ENCODE measurements at regions not wholly inside any gene's neighbourhood (a gene's known extent, or its start where the extent isn't known, plus 50 kb on each side); places are given as distances from the start of the nearest gene placed in this dataset.

DNA sequence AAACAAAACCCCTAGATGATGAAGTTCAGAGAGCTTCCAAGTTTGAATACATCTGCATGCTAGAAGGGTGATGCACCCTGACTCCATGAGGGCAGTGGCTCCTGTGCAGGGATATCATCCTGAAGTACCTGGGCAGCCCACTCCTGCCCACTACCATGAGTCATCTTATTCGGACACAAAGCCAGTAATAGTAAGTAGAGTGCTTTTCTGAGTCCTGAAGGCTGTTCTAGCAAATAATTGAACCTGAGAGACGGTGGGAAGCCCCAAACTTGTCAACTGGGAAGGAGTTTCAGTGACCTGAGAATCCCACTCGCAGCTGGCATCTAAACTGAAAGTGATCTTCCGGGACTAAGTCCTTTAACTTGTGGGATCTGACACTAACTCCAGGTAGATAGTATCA lies 152.9 kb upstream of the COL21A1 start (continued):
- TF ChIP-seq, protein P1, sequence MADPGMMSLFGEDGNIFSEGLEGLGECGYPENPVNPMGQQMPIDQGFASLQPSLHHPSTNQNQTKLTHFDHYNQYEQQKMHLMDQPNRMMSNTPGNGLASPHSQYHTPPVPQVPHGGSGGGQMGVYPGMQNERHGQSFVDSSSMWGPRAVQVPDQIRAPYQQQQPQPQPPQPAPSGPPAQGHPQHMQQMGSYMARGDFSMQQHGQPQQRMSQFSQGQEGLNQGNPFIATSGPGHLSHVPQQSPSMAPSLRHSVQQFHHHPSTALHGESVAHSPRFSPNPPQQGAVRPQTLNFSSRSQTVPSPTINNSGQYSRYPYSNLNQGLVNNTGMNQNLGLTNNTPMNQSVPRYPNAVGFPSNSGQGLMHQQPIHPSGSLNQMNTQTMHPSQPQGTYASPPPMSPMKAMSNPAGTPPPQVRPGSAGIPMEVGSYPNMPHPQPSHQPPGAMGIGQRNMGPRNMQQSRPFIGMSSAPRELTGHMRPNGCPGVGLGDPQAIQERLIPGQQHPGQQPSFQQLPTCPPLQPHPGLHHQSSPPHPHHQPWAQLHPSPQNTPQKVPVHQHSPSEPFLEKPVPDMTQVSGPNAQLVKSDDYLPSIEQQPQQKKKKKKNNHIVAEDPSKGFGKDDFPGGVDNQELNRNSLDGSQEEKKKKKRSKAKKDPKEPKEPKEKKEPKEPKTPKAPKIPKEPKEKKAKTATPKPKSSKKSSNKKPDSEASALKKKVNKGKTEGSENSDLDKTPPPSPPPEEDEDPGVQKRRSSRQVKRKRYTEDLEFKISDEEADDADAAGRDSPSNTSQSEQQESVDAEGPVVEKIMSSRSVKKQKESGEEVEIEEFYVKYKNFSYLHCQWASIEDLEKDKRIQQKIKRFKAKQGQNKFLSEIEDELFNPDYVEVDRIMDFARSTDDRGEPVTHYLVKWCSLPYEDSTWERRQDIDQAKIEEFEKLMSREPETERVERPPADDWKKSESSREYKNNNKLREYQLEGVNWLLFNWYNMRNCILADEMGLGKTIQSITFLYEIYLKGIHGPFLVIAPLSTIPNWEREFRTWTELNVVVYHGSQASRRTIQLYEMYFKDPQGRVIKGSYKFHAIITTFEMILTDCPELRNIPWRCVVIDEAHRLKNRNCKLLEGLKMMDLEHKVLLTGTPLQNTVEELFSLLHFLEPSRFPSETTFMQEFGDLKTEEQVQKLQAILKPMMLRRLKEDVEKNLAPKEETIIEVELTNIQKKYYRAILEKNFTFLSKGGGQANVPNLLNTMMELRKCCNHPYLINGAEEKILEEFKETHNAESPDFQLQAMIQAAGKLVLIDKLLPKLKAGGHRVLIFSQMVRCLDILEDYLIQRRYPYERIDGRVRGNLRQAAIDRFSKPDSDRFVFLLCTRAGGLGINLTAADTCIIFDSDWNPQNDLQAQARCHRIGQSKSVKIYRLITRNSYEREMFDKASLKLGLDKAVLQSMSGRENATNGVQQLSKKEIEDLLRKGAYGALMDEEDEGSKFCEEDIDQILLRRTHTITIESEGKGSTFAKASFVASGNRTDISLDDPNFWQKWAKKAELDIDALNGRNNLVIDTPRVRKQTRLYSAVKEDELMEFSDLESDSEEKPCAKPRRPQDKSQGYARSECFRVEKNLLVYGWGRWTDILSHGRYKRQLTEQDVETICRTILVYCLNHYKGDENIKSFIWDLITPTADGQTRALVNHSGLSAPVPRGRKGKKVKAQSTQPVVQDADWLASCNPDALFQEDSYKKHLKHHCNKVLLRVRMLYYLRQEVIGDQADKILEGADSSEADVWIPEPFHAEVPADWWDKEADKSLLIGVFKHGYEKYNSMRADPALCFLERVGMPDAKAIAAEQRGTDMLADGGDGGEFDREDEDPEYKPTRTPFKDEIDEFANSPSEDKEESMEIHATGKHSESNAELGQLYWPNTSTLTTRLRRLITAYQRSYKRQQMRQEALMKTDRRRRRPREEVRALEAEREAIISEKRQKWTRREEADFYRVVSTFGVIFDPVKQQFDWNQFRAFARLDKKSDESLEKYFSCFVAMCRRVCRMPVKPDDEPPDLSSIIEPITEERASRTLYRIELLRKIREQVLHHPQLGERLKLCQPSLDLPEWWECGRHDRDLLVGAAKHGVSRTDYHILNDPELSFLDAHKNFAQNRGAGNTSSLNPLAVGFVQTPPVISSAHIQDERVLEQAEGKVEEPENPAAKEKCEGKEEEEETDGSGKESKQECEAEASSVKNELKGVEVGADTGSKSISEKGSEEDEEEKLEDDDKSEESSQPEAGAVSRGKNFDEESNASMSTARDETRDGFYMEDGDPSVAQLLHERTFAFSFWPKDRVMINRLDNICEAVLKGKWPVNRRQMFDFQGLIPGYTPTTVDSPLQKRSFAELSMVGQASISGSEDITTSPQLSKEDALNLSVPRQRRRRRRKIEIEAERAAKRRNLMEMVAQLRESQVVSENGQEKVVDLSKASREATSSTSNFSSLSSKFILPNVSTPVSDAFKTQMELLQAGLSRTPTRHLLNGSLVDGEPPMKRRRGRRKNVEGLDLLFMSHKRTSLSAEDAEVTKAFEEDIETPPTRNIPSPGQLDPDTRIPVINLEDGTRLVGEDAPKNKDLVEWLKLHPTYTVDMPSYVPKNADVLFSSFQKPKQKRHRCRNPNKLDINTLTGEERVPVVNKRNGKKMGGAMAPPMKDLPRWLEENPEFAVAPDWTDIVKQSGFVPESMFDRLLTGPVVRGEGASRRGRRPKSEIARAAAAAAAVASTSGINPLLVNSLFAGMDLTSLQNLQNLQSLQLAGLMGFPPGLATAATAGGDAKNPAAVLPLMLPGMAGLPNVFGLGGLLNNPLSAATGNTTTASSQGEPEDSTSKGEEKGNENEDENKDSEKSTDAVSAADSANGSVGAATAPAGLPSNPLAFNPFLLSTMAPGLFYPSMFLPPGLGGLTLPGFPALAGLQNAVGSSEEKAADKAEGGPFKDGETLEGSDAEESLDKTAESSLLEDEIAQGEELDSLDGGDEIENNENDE (IDR thresholded peaks at IDR 0.05; ENCODE audit: insufficient replicate concordance, low read length): no peak
- no peak for TF ChIP-seq NRF1 (IDR thresholded peaks at IDR 0.05; ENCODE audit: low read depth, low read length)
- TF ChIP-seq TAF7 (optimal IDR thresholded peaks at IDR 0.05; ENCODE audit: borderline replicate concordance, low read depth, low read length): no peak
- no peak for TF ChIP-seq EGR1 (IDR thresholded peaks at IDR 0.05; ENCODE audit: borderline replicate concordance, low read depth, low read length)
- TF ChIP-seq, protein P2, sequence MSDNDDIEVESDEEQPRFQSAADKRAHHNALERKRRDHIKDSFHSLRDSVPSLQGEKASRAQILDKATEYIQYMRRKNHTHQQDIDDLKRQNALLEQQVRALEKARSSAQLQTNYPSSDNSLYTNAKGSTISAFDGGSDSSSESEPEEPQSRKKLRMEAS (IDR thresholded peaks at IDR 0.05): no peak
- no peak for TF ChIP-seq KDM1A (IDR thresholded peaks at IDR 0.05; ENCODE audit: borderline replicate concordance, low read length)
- TF ChIP-seq, protein P3, sequence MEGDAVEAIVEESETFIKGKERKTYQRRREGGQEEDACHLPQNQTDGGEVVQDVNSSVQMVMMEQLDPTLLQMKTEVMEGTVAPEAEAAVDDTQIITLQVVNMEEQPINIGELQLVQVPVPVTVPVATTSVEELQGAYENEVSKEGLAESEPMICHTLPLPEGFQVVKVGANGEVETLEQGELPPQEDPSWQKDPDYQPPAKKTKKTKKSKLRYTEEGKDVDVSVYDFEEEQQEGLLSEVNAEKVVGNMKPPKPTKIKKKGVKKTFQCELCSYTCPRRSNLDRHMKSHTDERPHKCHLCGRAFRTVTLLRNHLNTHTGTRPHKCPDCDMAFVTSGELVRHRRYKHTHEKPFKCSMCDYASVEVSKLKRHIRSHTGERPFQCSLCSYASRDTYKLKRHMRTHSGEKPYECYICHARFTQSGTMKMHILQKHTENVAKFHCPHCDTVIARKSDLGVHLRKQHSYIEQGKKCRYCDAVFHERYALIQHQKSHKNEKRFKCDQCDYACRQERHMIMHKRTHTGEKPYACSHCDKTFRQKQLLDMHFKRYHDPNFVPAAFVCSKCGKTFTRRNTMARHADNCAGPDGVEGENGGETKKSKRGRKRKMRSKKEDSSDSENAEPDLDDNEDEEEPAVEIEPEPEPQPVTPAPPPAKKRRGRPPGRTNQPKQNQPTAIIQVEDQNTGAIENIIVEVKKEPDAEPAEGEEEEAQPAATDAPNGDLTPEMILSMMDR (IDR thresholded peaks at IDR 0.05; ENCODE audit: control extremely low read depth in 1 of 3, insufficient read depth in 1 of 3, low read depth in 1 of 3, low read length in 3 of 3): no peak
- TF ChIP-seq RBBP5 (IDR thresholded peaks at IDR 0.05; ENCODE audit: borderline replicate concordance, low read depth, low read length): no peak
- no peak for TF ChIP-seq SIRT6 (IDR thresholded peaks at IDR 0.05; ENCODE audit: low read length)
